ENCODE measurements at regions not wholly inside any gene's neighbourhood (a gene's known extent, or its start where the extent isn't known, plus 50 kb on each side); places are given as distances from the start of the nearest gene placed in this dataset.

DNA sequence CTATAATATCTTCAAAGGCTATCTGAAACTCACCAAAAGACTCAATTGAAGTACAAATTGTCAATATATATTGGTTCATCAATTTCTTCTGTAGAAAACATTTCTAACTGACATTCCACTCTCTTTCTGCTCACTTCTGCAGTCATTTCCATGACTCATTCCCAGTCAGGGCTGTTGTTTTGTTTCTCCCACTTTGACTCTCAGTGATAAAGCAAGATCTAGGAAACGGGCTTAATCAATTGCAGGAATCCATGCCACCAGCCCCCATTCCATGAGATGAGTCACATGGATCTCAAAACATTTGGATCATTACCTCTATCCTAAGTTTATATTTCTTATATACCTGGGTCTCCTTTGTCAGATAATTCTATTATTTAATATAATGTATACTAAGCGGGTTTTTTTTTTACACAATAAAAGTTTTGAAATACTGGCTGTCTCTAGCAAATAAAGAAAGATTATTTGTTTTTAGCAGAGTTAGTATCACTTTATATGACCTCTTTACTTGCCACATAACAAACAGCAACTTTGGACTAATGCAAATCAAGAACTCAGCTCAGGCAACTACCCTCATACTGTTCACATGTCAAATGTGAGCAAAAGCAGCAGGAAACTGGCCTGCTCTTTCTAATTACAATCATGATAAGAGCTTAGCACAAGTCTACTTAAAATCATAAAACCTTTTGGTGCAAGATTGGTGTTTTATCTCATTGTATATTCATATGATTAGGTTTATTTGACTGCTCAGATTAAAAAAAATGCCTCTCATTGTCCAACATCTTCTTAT is 251.1 kb upstream of the PIK3C3 start:
- in situ Hi-C loops (cut with MboI; ENCODE audit: low sequenced_read_pairs) = no loop called here

DNA sequence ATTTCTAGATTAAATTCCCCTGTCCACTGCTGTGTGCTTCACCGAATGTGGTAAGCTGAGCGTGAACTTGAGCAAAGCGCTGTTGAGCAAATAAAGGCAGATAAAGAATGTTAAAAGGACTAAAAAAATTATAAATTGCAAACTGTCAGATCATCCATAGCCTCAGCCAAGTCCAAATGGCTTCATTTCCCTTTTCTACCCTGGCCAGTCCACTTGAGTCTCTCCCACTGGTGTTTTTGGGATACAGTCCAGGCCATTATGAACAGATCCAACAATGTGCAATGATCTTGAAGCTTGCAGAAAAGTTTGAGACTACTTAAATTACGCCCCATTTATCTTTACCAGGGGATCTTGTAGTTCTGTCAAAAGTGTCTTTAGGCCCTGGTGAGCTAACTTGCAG is 254.6 kb upstream of the PIK3C3 start:
- in situ Hi-C loops (cut with MboI; ENCODE audit: low sequenced_read_pairs) = no loop called here

DNA sequence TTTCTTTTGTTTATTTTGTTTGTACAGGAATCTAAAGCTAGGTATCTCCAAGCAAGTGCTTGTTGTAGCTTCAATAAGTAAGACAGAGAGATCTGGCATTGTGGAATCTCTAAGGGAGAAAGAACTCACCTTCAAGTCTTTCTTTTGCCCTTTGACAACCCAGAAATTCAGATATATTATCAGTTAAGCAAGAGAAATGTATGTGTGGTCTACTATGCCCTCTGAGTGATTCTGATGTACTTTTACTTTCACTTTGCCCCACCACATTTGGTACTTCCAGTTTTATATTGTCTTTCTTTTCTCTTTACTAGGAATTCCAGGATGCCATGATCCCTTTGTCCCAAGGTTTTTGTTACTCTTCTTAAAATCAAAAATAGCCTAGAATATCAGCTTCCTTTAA is 259.6 kb upstream of the PIK3C3 start:
- in situ Hi-C loops (cut with MboI; ENCODE audit: low sequenced_read_pairs) = no loop called here

DNA sequence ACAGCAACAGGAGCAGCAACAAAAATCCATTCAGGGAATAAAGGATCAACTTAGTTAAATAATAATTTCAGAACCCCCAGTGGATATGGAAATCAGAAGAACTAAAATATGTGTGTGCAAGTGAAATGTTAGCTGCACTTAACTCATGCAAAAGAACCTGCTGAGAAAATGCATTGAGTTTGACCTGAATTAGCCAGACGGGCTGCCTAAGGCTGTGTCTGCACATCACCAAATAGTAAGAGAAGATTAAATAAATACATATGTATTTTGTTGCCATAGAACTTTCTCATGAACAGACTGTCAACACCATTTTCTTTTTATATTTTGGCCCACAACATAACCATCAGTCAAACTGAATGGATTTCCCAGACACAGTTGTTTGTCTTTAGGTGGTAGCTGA is 262.0 kb upstream of the PIK3C3 start:
- in situ Hi-C loops (cut with MboI; ENCODE audit: low sequenced_read_pairs) = no loop called here

DNA sequence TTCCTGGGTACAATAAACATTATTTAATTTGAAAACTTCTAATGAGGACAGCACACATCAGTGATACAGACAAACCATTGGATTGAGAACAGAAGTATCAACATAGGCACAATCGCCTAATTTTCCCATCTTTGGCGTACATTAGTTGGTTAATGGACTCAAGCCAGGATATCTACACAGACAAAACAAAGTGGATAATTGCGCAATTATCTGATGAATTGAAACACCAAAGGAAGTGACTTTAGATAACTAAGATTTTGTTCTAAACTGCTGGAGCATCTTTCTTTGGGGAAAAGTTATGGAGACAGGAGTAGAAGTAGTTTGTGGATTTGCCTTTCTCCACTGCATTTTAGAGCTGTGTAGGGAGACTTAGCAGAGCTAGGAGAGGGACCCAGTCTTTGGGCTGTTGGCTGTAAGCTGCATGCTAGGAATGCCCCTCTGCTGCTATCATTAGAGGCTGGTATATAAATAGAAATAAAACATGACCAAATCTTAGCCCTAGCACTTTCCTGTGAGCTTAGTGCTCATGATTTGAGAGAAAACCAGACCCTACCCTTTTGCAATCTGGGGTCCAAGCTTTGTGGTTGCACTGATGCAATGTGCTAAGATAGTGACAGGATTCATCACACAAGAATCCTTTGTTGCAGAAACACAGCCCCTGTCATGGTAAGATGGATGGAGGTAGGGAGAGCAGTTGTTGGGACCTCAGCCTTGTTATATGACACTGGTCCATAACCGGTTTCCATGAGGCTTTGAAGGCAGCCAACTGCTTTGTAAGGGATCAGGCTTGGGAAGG is 264.5 kb upstream of the PIK3C3 start:
- in situ Hi-C loops (cut with MboI; ENCODE audit: low sequenced_read_pairs) = no loop called here

DNA sequence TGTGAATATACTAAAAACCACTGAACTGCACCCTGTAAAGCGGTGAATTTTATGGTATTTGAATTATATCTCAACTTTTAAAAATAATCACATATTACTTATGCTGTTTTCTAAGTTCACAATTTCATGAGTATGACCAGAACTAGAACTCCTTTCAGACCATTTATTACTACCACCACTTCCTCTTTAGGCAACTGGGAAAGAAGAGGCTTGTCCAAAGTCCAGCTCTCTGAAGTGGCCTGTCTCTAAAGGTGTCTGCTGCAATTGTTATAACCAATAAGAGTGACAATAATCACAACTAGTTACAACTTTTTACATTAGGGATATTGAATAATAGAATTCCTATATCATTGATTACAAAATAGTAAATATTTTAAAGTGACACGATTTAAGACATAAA is 267.9 kb upstream of the PIK3C3 start:
- in situ Hi-C loops (cut with MboI; ENCODE audit: low sequenced_read_pairs) = no loop called here

DNA sequence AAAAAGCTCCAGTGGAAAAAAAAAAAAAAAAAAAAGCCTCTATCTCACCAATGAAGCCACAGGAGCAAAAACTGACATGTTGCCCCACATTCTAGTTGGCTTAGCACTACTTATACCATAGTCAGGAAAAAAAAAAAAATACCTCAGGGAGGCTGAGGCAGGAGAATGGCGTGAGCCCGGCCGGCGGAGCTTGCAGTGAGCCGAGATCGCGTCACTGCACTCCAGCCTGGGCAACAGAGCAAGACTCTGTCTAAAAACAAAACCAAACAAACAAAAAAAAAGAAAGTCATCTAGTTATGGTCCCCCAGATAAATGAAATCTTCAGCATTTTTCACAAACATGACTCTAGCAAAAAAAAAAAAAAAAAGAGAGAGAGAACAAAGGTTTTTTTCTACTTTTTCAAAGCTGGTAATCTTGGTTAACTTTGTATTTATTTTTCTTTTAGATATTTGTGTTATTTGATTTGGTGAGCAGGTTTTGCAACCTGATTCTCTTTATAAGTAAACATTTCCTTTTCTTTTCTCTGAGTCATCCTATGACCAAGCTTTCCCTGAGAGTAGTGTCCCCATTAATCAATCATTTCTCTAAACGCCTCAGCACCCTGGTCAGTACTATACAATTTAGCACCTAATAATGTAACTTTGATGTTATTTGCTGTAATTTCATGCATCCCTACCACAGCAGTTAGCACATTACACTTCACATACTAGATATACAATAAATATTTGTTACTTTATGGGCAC is 273.7 kb upstream of the PIK3C3 start:
- in situ Hi-C loops (cut with MboI; ENCODE audit: low sequenced_read_pairs) = no loop called here

DNA sequence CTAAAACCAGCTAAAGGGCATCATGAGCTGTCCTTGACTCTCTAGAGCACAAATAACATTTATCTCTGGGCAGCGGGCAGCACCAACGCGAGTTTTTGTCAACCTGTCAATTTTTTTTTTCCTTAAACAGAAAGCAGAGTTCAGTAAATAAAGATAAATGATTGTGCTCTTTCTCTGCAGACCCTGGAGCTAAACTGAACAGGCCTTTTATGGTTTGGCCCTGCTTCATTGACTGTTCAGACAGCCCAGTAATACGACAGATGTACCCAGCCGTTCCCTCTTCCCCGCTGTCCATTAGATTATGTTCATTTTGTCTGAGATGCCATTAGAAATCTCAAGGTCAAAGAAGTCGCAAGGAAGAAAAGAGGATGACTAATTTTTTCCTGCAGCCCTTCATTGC is 280.5 kb upstream of the PIK3C3 start:
- in situ Hi-C loops (cut with MboI; ENCODE audit: low sequenced_read_pairs) = no loop called here

DNA sequence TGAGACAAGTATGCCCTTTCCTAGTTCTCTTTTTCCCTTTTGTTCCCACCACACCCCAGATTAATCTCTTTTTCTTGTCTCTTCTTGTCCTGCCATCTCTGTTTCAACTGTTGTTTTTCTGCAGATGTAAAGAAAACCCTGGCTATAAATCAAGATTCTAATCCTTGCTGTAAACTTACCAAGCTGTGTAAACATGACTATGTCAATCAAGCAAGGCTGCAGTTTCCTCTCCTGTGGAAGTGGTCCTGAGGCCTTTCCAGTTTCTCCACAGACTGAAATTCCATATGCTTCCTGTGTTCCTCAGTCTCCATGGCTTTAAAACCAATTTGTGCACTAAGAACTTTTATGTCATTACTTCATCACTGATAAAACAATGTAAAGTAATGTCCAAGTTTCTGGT is 288.8 kb upstream of the PIK3C3 start:
- in situ Hi-C loops (cut with MboI; ENCODE audit: low sequenced_read_pairs) = no loop called here

DNA sequence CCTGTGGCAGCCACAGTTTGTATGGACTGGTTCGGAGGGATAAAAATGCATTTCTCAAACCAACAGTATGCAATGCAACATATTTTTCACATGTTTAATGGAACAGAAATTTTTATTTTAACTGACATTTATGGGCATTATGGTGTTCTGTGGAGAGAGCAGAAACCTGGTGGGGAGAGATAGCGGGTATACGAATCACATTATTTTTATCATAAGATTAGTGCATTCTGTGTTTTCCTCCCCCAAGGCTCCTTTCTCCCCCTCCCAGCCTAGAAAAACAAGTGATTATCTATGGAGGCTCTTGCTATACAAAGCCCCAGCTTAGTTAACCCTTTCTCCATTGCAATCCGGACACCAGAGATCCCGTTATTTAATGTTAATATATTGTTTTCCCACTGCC is 289.8 kb upstream of the PIK3C3 start:
- in situ Hi-C loops (cut with MboI; ENCODE audit: low sequenced_read_pairs) = no loop called here

DNA sequence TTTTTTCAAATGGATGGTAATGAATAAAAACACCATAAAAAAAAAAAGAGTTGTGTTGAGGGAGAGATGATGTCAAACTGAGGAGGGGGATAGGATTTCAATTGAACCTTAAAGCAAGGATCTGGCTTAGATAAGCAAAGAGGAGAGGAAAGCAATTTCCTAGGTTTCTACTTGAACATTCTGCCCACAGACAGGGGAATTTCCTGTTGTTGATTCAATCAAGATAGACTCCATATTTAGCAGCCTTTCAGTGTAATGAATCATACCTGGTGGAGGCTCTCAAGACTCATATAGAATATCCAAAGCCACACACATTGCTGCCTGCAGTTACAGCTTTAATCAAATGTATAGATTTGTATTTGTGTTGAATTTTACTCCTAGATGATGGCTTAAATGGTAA is 294.4 kb upstream of the PIK3C3 start:
- in situ Hi-C loops (cut with MboI; ENCODE audit: low sequenced_read_pairs) = no loop called here

DNA sequence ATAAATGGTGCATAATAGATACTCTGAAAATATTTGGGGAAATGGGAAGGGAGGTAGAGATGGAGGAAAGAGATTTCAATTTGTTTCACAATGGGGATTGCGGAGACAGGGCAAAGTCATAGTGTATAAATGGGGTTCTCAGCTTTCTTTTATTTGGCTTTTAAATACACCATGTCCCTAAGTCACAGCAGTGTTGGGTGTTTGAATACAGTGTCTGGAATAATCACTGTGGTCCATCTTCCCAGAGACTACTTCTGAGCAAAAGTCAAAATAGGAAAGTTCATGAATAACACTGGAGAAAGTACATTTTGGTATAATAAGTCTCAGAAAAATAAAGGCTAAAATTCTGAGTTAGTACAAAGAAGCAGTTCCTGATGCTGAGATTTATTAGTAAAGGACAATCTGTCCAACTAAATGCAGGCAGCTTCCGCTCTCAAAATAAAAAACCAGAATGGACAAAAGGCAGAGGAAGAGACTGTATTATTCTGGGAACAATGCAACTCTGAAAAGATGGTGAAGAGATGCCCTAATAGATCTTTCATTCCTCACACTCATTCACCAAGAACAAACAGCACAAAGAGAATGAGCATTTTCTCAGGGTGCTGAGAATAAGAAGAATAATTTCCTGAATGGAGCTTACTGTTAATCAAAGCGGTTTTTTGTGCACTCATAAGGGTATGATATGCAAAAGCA is 295.4 kb upstream of the PIK3C3 start:
- in situ Hi-C loops (cut with MboI; ENCODE audit: low sequenced_read_pairs) = no loop called here

DNA sequence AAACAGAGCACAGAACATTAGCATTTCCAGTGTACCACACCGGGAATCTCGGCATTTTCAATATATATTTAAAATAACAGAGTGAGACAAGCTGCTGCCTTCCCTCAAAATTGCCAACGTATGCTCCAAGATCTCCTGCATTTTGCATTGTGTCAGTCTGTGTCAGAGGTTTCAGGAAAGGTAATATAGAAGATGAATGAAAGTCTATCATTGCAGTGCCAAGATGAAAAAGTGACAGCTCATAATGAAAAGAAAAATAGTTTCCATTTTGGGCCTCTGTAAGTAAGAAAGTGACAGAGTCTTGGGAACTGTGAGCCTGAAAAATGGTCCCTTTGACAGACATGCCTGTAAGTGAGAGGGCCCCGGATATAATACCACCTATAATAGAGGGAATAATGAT is 297.8 kb upstream of the PIK3C3 start:
- in situ Hi-C loops (cut with MboI; ENCODE audit: low sequenced_read_pairs) = no loop called here

DNA sequence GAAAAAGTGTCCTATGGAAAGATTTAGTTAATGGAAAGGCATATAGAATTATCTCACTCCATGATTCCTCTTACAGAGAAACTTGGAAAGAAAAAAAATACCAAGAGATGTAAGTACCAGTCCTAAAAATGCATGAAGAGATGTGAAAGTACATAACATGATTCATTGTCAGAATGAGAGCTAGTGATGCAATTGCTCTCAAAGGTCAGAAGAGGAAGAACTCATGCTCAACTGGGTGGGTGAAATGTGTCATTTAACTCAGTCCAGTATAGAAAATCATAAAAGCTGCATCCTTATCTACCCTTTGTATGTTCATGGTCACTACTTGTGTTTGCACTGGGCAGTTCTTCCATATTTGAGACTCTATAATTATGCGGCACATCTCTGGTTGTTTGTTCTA is 300.0 kb upstream of the PIK3C3 start:
- in situ Hi-C loops (cut with MboI; ENCODE audit: low sequenced_read_pairs) = no loop called here

DNA sequence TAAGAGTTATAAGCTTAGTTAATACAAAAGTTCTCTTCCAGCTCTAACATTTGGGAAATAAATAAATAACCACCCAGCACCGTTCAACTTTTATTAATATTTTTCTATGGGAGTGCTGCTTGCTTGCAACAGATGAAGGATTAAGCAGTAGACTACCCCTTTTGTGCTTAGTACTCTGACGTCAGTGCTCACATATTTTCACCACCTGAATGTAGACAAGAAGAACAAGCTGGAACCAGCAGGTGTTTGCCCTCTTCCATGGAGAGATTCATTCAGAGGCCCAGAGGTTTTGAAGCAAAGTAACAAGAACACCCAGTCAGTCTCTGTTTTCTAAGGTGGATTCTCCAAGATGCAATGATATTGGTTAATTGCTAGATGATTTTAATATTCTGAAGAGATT is 307.1 kb upstream of the PIK3C3 start:
- in situ Hi-C loops (cut with MboI; ENCODE audit: low sequenced_read_pairs) = no loop called here

DNA sequence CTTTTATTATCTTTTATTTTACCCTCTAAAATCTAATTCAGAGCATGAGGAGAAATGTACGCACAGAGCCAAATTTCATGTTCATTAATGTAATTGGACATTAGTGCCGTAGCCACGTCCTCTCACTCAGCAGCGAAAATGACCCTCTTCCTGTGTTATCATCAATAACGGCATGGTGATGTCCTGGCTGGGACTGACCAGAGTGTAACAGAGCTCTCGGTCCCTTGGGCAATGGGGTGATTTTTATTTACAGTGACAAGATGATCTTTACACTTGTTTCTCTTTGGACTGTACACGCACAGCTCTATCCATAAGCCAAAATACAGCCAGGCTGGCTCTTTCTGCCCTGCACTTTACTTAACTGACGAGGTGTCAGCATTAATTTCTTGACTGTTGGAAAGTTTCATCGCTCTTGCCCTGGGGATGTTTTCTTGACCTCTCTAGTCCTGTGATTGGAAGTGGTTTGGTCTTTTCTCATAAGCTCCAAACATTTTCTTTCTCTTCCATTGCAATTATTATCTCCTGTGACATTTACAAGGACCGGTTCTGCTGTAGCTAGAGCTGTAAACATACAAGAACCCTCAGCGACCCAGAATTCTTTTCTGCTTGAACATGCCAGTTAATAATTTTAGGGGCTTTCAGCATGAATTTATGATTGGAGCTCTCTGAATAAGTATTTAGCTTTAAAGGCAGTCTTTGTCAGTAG is 308.0 kb upstream of the PIK3C3 start:
- in situ Hi-C loops (cut with MboI; ENCODE audit: low sequenced_read_pairs) = no loop called here

DNA sequence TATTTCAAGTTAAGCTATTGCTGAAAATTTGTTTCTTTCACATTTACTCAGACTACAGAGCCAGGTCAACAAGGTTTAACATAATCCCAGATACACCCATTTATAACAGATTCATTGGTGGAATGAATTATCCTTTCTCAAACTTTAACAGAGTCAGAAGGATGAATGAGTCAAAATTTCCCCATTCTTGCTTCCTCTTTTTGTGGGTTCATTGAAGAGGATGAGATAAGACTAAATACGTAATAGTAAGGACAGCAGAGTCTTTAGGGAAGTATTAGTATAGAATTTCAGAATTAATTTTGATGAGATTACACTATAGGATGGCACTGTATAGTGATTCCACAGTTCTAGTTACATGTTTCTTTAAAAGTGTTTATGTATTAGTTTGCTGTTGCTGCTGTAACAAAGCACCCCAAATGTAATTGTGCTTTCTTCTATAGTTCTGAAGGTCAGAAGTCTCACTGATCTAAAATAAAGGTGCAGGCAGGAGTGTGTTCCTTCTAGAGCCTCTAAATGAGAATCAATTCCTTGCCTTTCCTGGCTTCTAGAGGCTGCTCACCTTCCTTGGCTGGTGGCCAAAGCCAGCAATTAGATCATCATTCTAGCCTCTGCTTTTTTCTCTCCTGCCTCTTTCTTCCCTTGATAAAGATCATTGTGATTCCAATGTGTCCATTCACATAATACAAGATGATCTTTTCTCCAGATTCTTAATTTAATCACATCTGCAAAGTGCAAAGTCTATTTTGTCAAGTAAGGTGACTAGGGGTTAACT is 309.3 kb upstream of the PIK3C3 start:
- in situ Hi-C loops (cut with MboI; ENCODE audit: low sequenced_read_pairs) = no loop called here

DNA sequence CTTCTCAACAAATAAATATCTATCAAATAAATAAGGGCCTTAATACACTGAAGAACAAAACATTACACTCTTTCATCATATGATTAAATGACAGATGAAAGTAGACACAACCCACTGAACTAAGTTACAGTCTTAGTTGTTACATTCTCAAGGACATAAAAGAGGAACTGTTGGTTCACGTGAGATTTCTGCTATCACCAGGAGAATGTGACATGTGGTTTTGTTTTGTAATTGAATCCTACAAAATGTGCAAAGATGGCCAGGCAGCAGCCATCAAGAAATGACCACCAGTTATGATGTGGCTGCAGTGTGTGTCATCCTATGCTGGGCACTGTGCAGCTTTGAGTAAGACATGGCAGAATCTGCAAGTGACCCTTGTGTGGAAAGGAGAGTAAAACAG is 310.6 kb upstream of the PIK3C3 start:
- in situ Hi-C loops (cut with MboI; ENCODE audit: low sequenced_read_pairs) = no loop called here

DNA sequence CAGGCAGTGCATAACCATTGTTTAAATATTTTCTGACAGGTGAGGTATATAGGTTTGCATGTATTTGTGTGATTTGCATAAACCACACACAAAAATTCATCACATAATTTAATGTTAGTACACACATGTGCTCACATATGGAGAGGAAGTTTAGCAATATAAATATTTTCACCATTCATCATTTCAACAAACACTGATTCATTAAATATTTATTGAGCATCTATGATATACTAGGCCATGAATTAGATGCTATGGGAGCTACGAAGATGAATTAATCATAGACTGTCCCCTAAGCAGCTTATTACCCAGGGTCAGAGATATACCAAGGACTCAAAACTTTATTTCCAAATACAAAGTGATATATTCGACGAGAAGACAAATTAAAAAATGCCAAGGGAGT is 311.6 kb upstream of the PIK3C3 start:
- in situ Hi-C loops (cut with MboI; ENCODE audit: low sequenced_read_pairs) = no loop called here

DNA sequence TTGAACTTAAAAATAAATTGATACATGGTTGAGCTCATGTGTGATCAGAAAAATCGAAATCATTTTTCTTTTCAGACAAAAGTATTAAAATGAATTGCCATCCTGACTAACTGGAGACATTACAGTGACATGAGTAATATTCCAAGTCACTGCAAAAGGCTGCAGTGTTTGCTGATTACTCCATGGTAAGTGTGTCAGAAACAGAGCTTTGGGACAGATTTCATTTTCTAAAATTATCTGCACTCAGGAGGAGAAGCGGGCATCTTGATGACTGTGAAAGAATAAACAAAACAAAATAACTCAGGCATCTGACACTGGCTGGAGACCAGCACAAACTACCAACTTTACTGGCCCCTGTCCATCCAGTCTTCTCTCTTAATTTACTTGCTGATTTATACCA is 312.3 kb upstream of the PIK3C3 start:
- in situ Hi-C loops (cut with MboI; ENCODE audit: low sequenced_read_pairs) = no loop called here

All from HL-60/S4 treated with retinoic acid at 250 ng/mL for 4 days and 3 days (cell line).